HCT116 (cell line): ENCODE measurements at regions not wholly inside any gene's neighbourhood (a gene's known extent, or its start where the extent isn't known, plus 50 kb on each side); places are given as distances from the start of the nearest gene placed in this dataset.

Experiments
- ATAC-seq: fragments of 200-7000 bp; cut with Tn5 transposase; 2 replicates; pipeline ENCODE4 v1.9.1; 2020; ENCODE audit warnings: mild to moderate bottlenecking, moderate library complexity
- BruUV-seq: library from RNA; stranded (reverse); fragments of 400-500 nt; replicated peaks from 2 replicates; lab custom pipeline; 2021; lab: Mats Ljungman, UMichigan
- CTCF ChIA-PET: fragments of 300-600 bp; sonication (Branson Sonifier 250); formaldehyde crosslinking; loops from one replicate; lab custom pipeline; 2021; ENCODE audit warnings: antibody characterized with exemption; lab: Charles Lee
- POLR2A ChIA-PET: fragments of 300-600, 350-600 bp; sonication (Branson Sonifier 250); formaldehyde crosslinking; loops from one replicate; lab custom pipeline; 2021; ENCODE audit warnings: antibody characterized with exemption; lab: Charles Lee
- RAD21 ChIA-PET, 2 experiments: fragments of 300-600 bp; sonication (Branson Sonifier 250); formaldehyde crosslinking; loops; one replicate each; lab custom pipeline; 2023; ENCODE audit warnings: low total read pairs in 2 of 2; ENCODE audit not compliant: uncharacterized antibody in 2 of 2, unreplicated experiment in 2 of 2, low non-redundant PET in 1 of 2; lab: Charles Lee
- DNase-seq: peaks from one replicate; pipeline ENCODE4 v3.0.0-alpha.2; 2010; ENCODE audit warnings: low read depth, low spot score
- H2AFZ ChIP-seq: fragments of 200-600 bp; shearing (Covaris generic), sonication (generic); 2 replicates; pipeline ENCODE4 v1.6.1; 2017; ENCODE audit warnings: low read depth, mixed run types, mixed read lengths, antibody characterized with exemption, low read length; ENCODE audit not compliant: poor library complexity, severe bottlenecking
- H3K27ac ChIP-seq: 2 replicates; pipeline ENCODE4 v1.5.1; 2012; ENCODE audit warnings: low read depth, low read length
- H3K27me3 ChIP-seq: fragments of 200-600 bp; sonication (generic); 2 replicates; pipeline ENCODE4 v1.6.1; 2016; ENCODE audit warnings: mixed run types, low read length, mixed read lengths; ENCODE audit not compliant: insufficient read depth
- H3K36me3 ChIP-seq, 2 experiments: fragments of 200-500 bp in 1 of 2; fragments of 200-600 bp in 1 of 2; sonication (Bioruptor generic) in 1 of 2; sonication (generic) in 1 of 2; 2 replicates each; pipeline versions ENCODE4 v1.5.1 to v1.6.1; 2014 to 2016; ENCODE audit warnings: low read length in 2 of 2, inconsistent platforms in 1 of 2, mixed read lengths in 1 of 2, mixed run types in 1 of 2; ENCODE audit not compliant: insufficient read depth in 2 of 2, control insufficient read depth in 1 of 2
- H3K4me1 ChIP-seq, 2 experiments: fragments of 200-600 bp in 1 of 2; sonication (generic) in 1 of 2; 2 replicates each; pipeline versions ENCODE4 v1.5.1 to v1.6.1; 2012 to 2017; ENCODE audit warnings: low read length in 2 of 2, inconsistent platforms in 1 of 2, mild to moderate bottlenecking in 1 of 2, mixed read lengths in 1 of 2, mixed run types in 1 of 2, moderate library complexity in 1 of 2; ENCODE audit not compliant: insufficient read depth in 2 of 2, control insufficient read depth in 1 of 2
- H3K4me2 ChIP-seq: fragments of 200-600 bp; sonication (generic); 2 replicates; pipeline ENCODE4 v1.6.1; 2017; ENCODE audit warnings: mixed run types, low read length, mixed read lengths
- H3K4me3 ChIP-seq, 2 experiments: fragments of 200-600 bp in 1 of 2; sonication (generic) in 1 of 2; replicated peaks in 1 of 2; 2 replicates each; pipeline ENCODE4 v1.5.1; 2011 to 2016; ENCODE audit warnings: low read length in 2 of 2, control low read depth in 1 of 2, low read depth in 1 of 2, mild to moderate bottlenecking in 1 of 2, mixed read lengths in 1 of 2, mixed run types in 1 of 2
- H3K79me2 ChIP-seq: fragments of 200-600 bp; sonication (generic); 2 replicates; pipeline ENCODE4 v1.6.1; 2017; ENCODE audit warnings: mild to moderate bottlenecking, mixed run types, low read length, moderate library complexity, mixed read lengths; ENCODE audit not compliant: insufficient read depth
- H3K9ac ChIP-seq: fragments of 200-600 bp; sonication (generic); 2 replicates; pipeline ENCODE4 v1.6.1; 2016; ENCODE audit warnings: low read length, mixed read lengths
- H3K9me2 ChIP-seq: fragments of 200-600 bp; sonication (generic), shearing (Covaris generic); 2 replicates; pipeline ENCODE4 v1.6.1; 2017; ENCODE audit warnings: mixed run types, mild to moderate bottlenecking, moderate library complexity; ENCODE audit not compliant: insufficient read depth
- H3K9me3 ChIP-seq, 2 experiments: fragments of 200-500 bp in 1 of 2; fragments of 200-600 bp in 1 of 2; sonication (Bioruptor generic) in 1 of 2; sonication (generic) in 1 of 2; 2 replicates each; pipeline ENCODE4 v1.6.1; 2014 to 2017; ENCODE audit warnings: low read length in 2 of 2, mixed read lengths in 2 of 2, inconsistent platforms in 1 of 2, low read depth in 1 of 2, mild to moderate bottlenecking in 1 of 2, mixed run types in 1 of 2, moderate library complexity in 1 of 2; ENCODE audit not compliant: control insufficient read depth in 1 of 2, insufficient read depth in 1 of 2
- H4K20me1 ChIP-seq: fragments of 200-600 bp; sonication (generic), shearing (Covaris generic); 2 replicates; pipeline ENCODE4 v1.6.1; 2017; ENCODE audit warnings: mixed run types, mild to moderate bottlenecking, moderate library complexity; ENCODE audit not compliant: insufficient read depth
- CEBPB ChIP-seq: IDR thresholded peaks from 2 replicates; pipeline ENCODE4 v1.6.1; 2012; ENCODE audit warnings: low read depth
- EGR1 ChIP-seq: IDR thresholded peaks from 2 replicates; pipeline ENCODE4 v1.6.1; 2012; ENCODE audit warnings: low read depth
- ELF1 ChIP-seq: IDR thresholded peaks from 2 replicates; pipeline ENCODE4 v1.6.1; 2012; ENCODE audit warnings: low read depth, borderline replicate concordance
- EZH2 ChIP-seq: fragments of 200-600 bp; sonication (generic); IDR thresholded peaks from 2 replicates; pipeline ENCODE4 v1.6.1; 2017; ENCODE audit warnings: antibody characterized with exemption, mixed run types
- EZH2phosphoT487 ChIP-seq: fragments of 200-600 bp; IDR thresholded peaks from 2 replicates; pipeline ENCODE4 v1.6.1; 2018; ENCODE audit warnings: antibody characterized with exemption, borderline replicate concordance
- FOSL1 ChIP-seq: IDR thresholded peaks from 2 replicates; pipeline ENCODE4 v1.6.1; 2012; ENCODE audit warnings: low read depth
- JUND ChIP-seq: IDR thresholded peaks from 2 replicates; pipeline ENCODE4 v1.6.1; 2012
- MAX ChIP-seq: IDR thresholded peaks from 2 replicates; pipeline ENCODE4 v1.6.1; 2012
- POLR2A ChIP-seq: IDR thresholded peaks from 2 replicates; pipeline ENCODE4 v1.7.0; 2011; ENCODE audit warnings: borderline replicate concordance; ENCODE audit not compliant: insufficient read depth, insufficient read length; ENCODE audit errors: extremely low read depth
- POLR2AphosphoS5 ChIP-seq: IDR thresholded peaks from 2 replicates; pipeline ENCODE4 v1.6.1; 2011; ENCODE audit warnings: mild to moderate bottlenecking, low read depth, low read length, moderate library complexity
- REST ChIP-seq: IDR thresholded peaks from 2 replicates; pipeline ENCODE4 v1.6.1; 2012; ENCODE audit warnings: low read depth
- SRF ChIP-seq: IDR thresholded peaks from 2 replicates; pipeline ENCODE4 v1.6.1; 2012; ENCODE audit warnings: low read depth
- TCF7L2 ChIP-seq: IDR thresholded peaks from 2 replicates; pipeline ENCODE4 v1.7.0; 2011; ENCODE audit warnings: borderline replicate concordance, inconsistent platforms; ENCODE audit not compliant: insufficient read depth, insufficient read length; ENCODE audit errors: extremely low read depth
- YY1 ChIP-seq: IDR thresholded peaks from 2 replicates; pipeline ENCODE4 v1.6.1; 2011; ENCODE audit warnings: low read length, low read depth, moderate library complexity, mild to moderate bottlenecking; ENCODE audit not compliant: insufficient replicate concordance; ENCODE audit errors: extremely low read depth
- ZBTB33 ChIP-seq: IDR thresholded peaks from 2 replicates; pipeline ENCODE4 v1.6.1; 2011; ENCODE audit warnings: mild to moderate bottlenecking, low read length, moderate library complexity; ENCODE audit not compliant: insufficient replicate concordance; ENCODE audit errors: extremely low read depth
- intact Hi-C: fragments of 100-400 bp; cut with micrococcal nuclease; formaldehyde crosslinking; loops from 2 replicates; pipeline ENCODE4 v1.10.0; 2022

GRCh38 chr1:14380408-14380807 is 218.1 kb upstream of the KAZN start:
- ATAC-seq (no peak), DNase-seq (no peak)
- RAD21 ChIA-PET = no interaction called here
- TF ChIP-seq TCF7L2 (no peak), MAX (no peak), CEBPB (no peak), ZBTB33 (no peak), POLR2AphosphoS5 (no peak)
- Histone ChIP-seq H3K9me3 (no peaks in the 10 kb centered on the region), H3K79me2 (no peaks in the 10 kb centered on the region), H2AFZ (no peak overlapping the region), H3K4me2 (no peak overlapping the region), H3K36me3 (no peaks in the 10 kb centered on the region), H3K27me3 (no peaks in the 10 kb centered on the region), H4K20me1 (no peaks in the 10 kb centered on the region), H3K4me3 (no peak overlapping the region), H3K4me1 (no peaks in the 10 kb centered on the region), H3K9ac (no peak overlapping the region), H3K27ac (no peak overlapping the region), H3K9me2 (no peaks in the 10 kb centered on the region)
- POLR2A ChIA-PET = no interaction called here
- BruUV-seq = no TSS peak
- intact Hi-C loops = no loop called here
- CTCF ChIA-PET = no interaction called here

- H3K79me2 ChIP-seq = no peaks in the 10 kb centered on the region
- H2AFZ ChIP-seq = no peak overlapping the region
- no peak overlapping the region for H3K9ac ChIP-seq
- CTCF ChIA-PET = no interaction called here
- no peak overlapping the region for H3K4me3 ChIP-seq
- no peaks in the 10 kb centered on the region for H3K9me2 ChIP-seq
- POLR2A ChIA-PET = no interaction called here
- H3K36me3 ChIP-seq = no peaks in the 10 kb centered on the region
- ATAC-seq (no peak), DNase-seq (no peak)
- intact Hi-C loops = no loop called here
- no peaks in the 10 kb centered on the region for H3K4me1 ChIP-seq
- H3K27me3 ChIP-seq = no peaks in the 10 kb centered on the region
- no peak overlapping the region for H3K27ac ChIP-seq
- no peaks in the 10 kb centered on the region for H4K20me1 ChIP-seq
- no TSS peak for BruUV-seq
- H3K4me2 ChIP-seq = no peak overlapping the region
- RAD21 ChIA-PET = no interaction called here
- no peaks in the 10 kb centered on the region for H3K9me3 ChIP-seq
- TF ChIP-seq REST = no peak
- no peak for TF ChIP-seq POLR2A
- no peak for TF ChIP-seq SRF
- no peak for TF ChIP-seq EGR1
- TF ChIP-seq YY1 = no peak
- TF ChIP-seq JUND = no peak
- no peak for TF ChIP-seq ELF1
- TF ChIP-seq TCF7L2 = no peak
- TF ChIP-seq FOSL1 = no peak
- TF ChIP-seq EZH2 = no peak
- no peak for TF ChIP-seq EZH2phosphoT487
These were observed 207.7 kb upstream of the KAZN start for GRCh38 chr1:14390816-14391215.
